ENCODE measurements at regions not wholly inside any gene's neighbourhood (a gene's known extent, or its start where the extent isn't known, plus 50 kb on each side); places are given as distances from the start of the nearest gene placed in this dataset.

- Histone ChIP-seq H3K4me1 (ENCODE audit: insufficient read depth, low read length, severe bottlenecking) (no peaks in the 10 kb centered on the region), H2AFZ (ENCODE audit: low read length) (no peak overlapping the region), H3K4me2 (ENCODE audit: low read length) (no peak overlapping the region), H3F3A (ENCODE audit: insufficient read depth, low read length) (no peaks in the 10 kb centered on the region), H3K27me3 (ENCODE audit: insufficient read depth, low read length) (no peaks in the 10 kb centered on the region), H3K27ac (ENCODE audit: low read depth, low read length, poor library complexity, severe bottlenecking) (no peak overlapping the region), H3K9me2 (ENCODE audit: low read depth, low read length) (no peaks in the 10 kb centered on the region), H3K9ac (ENCODE audit: low read length) (no peak overlapping the region), H3K4me3 (ENCODE audit: low read depth, low read length, poor library complexity, severe bottlenecking) (no peak overlapping the region), H3K79me2 (ENCODE audit: insufficient read depth, low read length) (no peaks in the 10 kb centered on the region), H3K9me3 (ENCODE audit: low read length) (no peaks in the 10 kb centered on the region), H3K36me3 (ENCODE audit: insufficient read depth, low read length) (no peaks in the 10 kb centered on the region), H4K20me1 (ENCODE audit: insufficient read depth, low read length) (no peaks in the 10 kb centered on the region)
- no peak for TF ChIP-seq EZH2 (IDR thresholded peaks at IDR 0.05; ENCODE audit: borderline replicate concordance, low read length)
- no peak for TF ChIP-seq CTCF (IDR thresholded peaks at IDR 0.05; ENCODE audit: low read length)
These were observed 63.5 kb upstream of the CCDC54 start for GRCh38 chr3:107313711-107314110.

- H3K36me3 ChIP-seq (ENCODE audit: insufficient read depth, low read length), result no peaks in the 10 kb centered on the region
- no peak overlapping the region for H3K4me3 ChIP-seq (ENCODE audit: low read depth, low read length, poor library complexity, severe bottlenecking)
- H3K9me2 ChIP-seq (ENCODE audit: low read depth, low read length), result no peaks in the 10 kb centered on the region
- H3K4me2 ChIP-seq (ENCODE audit: low read length), result no peak overlapping the region
- H3K4me1 ChIP-seq (ENCODE audit: insufficient read depth, low read length, severe bottlenecking), result no peaks in the 10 kb centered on the region
- TF ChIP-seq CTCF (IDR thresholded peaks at IDR 0.05; ENCODE audit: low read length) (no peak), EZH2 (IDR thresholded peaks at IDR 0.05; ENCODE audit: borderline replicate concordance, low read length) (no peak)
- no peak overlapping the region for H3K27ac ChIP-seq (ENCODE audit: low read depth, low read length, poor library complexity, severe bottlenecking)
- no peak overlapping the region for H2AFZ ChIP-seq (ENCODE audit: low read length)
- H3K79me2 ChIP-seq (ENCODE audit: insufficient read depth, low read length), result no peaks in the 10 kb centered on the region
- no peaks in the 10 kb centered on the region for H4K20me1 ChIP-seq (ENCODE audit: insufficient read depth, low read length)
- H3F3A ChIP-seq (ENCODE audit: insufficient read depth, low read length), result no peaks in the 10 kb centered on the region
- H3K27me3 ChIP-seq (ENCODE audit: insufficient read depth, low read length), result no peaks in the 10 kb centered on the region
- no peaks in the 10 kb centered on the region for H3K9me3 ChIP-seq (ENCODE audit: low read length)
- no peak overlapping the region for H3K9ac ChIP-seq (ENCODE audit: low read length)
These were observed 62.1 kb upstream of the CCDC54 start for GRCh38 chr3:107315141-107315540.

- H3K36me3 ChIP-seq (ENCODE audit: insufficient read depth, low read length), result no peaks in the 10 kb centered on the region
- H3K4me3 ChIP-seq (ENCODE audit: low read depth, low read length, poor library complexity, severe bottlenecking), result no peak overlapping the region
- no peaks in the 10 kb centered on the region for H3K27me3 ChIP-seq (ENCODE audit: insufficient read depth, low read length)
- no peak overlapping the region for H2AFZ ChIP-seq (ENCODE audit: low read length)
- H3K9ac ChIP-seq (ENCODE audit: low read length), result no peak overlapping the region
- no peaks in the 10 kb centered on the region for H3K9me3 ChIP-seq (ENCODE audit: low read length)
- no peaks in the 10 kb centered on the region for H3K79me2 ChIP-seq (ENCODE audit: insufficient read depth, low read length)
- peaks cover 57% of the 10 kb centered on the region for H3K4me1 ChIP-seq (ENCODE audit: insufficient read depth, low read length, severe bottlenecking)
- no peaks in the 10 kb centered on the region for H3K9me2 ChIP-seq (ENCODE audit: low read depth, low read length)
- no peaks in the 10 kb centered on the region; the same call in 1 of the 2 replicates for H3F3A ChIP-seq (ENCODE audit: insufficient read depth, low read length)
- TF ChIP-seq CTCF (IDR thresholded peaks at IDR 0.05; ENCODE audit: low read length) (no peak), EZH2 (IDR thresholded peaks at IDR 0.05; ENCODE audit: borderline replicate concordance, low read length) (no peak)
- no peaks in the 10 kb centered on the region for H4K20me1 ChIP-seq (ENCODE audit: insufficient read depth, low read length)
- peak overlapping the region; percentile 15; the same call in 1 of the 2 replicates for H3K4me2 ChIP-seq (ENCODE audit: low read length)
- H3K27ac ChIP-seq (ENCODE audit: low read depth, low read length, poor library complexity, severe bottlenecking), result peak overlapping the region; percentile 74
These were observed 53.5 kb upstream of the CCDC54 start for GRCh38 chr3:107323723-107324122.

Measured in OCI-LY1 (cell line).